Gastroesophageal sphincter (tissue), 4 donors: ENCODE measurements at regions not wholly inside any gene's neighbourhood (a gene's known extent, or its start where the extent isn't known, plus 50 kb on each side); places are given as distances from the start of the nearest gene placed in this dataset.

Experiments
- ATAC-seq: fragments of 150-250 bp; one replicate; pipeline ENCODE4 v1.9.1; 2016; ENCODE audit warnings: mild to moderate bottlenecking, moderate library complexity
- H3K27ac ChIP-seq, 4 donors: fragments of 200-600 bp; sonication (generic) in 3 of 4; 1 replicate in 3 of 4; 2 replicates in 1 of 4; pipeline ENCODE4 v1.5.1; 2016 to 2019
- H3K27me3 ChIP-seq: fragments of 200-600 bp; sonication (generic); one replicate; pipeline ENCODE4 v1.5.1; 2019
- H3K36me3 ChIP-seq, 2 donors: fragments of 200-600 bp; sonication (generic); one replicate each; pipeline ENCODE4 v1.5.1; 2019; ENCODE audit warnings: control low read depth in 1 of 2
- H3K4me1 ChIP-seq, 3 donors: fragments of 200-600 bp; sonication (generic); 1 replicate in 2 of 3; 2 replicates in 1 of 3; pipeline ENCODE4 v1.5.1; 2016 to 2019; ENCODE audit warnings: control low read depth in 2 of 3
- H3K4me3 ChIP-seq, 2 donors: fragments of 200-600 bp; sonication (generic); one replicate each; pipeline ENCODE4 v1.5.1; 2019; ENCODE audit warnings: mild to moderate bottlenecking in 1 of 2, moderate library complexity in 1 of 2
- H3K9me3 ChIP-seq, 3 donors: fragments of 200-600 bp; sonication (generic); one replicate each; pipeline ENCODE4 v1.5.1; 2017 to 2019; ENCODE audit warnings: control low read depth in 2 of 3
- CTCF ChIP-seq, 4 experiments: fragments of 200-600 bp in 2 of 4; fragments of 450-650 bp in 2 of 4; sonication (generic) in 1 of 4; IDR thresholded peaks; one replicate each; pipeline ENCODE4 v1.5.1; 2017 to 2019; ENCODE audit warnings: antibody characterized with exemption in 4 of 4, mild to moderate bottlenecking in 2 of 4, moderate library complexity in 2 of 4
- EP300 ChIP-seq: sonication (generic); formaldehyde crosslinking; IDR thresholded peaks from one replicate; pipeline ENCODE4 v1.6.1; 2017; ENCODE audit warnings: antibody characterized with exemption, mild to moderate bottlenecking
- POLR2A ChIP-seq, 2 donors: fragments of 450-650 bp; IDR thresholded peaks; one replicate each; pipeline ENCODE4 v1.6.1; 2017; ENCODE audit warnings: antibody characterized with exemption in 2 of 2, mild to moderate bottlenecking in 2 of 2, moderate library complexity in 1 of 2
- POLR2AphosphoS5 ChIP-seq: sonication (generic); formaldehyde crosslinking; IDR thresholded peaks from one replicate; pipeline ENCODE4 v1.6.1; 2017; ENCODE audit warnings: antibody characterized with exemption
- WGBS, 2 donors: methylation state at CpG; one replicate each; pipeline ENCODE4 v1.1.5; 2018; ENCODE audit warnings: low coverage in 1 of 2; 5-methylcytosine and 5-hydroxymethylcytosine counted together

GRCh38 chr7:35985126-35985754 lies 167.8 kb upstream of the EEPD1 start:
- peak; percentile 88 for ATAC-seq
- peak; percentile 75 to 94 (median 93) for TF ChIP-seq CTCF (IDR thresholded peaks at IDR 0.05)
- no peak for TF ChIP-seq POLR2A (IDR thresholded peaks at IDR 0.05)

GRCh38 chr7:35987016-35987415 lies 166.0 kb upstream of the EEPD1 start:
- ATAC-seq, result no peak
- H3K9me3 ChIP-seq, result no peaks in the 10 kb centered on the region
- TF ChIP-seq EP300, result no peak
- TF ChIP-seq POLR2A (IDR thresholded peaks at IDR 0.05), result no peak
- TF ChIP-seq POLR2AphosphoS5, result no peak
- TF ChIP-seq CTCF (IDR thresholded peaks at IDR 0.05), result no peak
- no peak overlapping the region for H3K4me3 ChIP-seq
- H3K4me1 ChIP-seq, result peaks cover 0 to 29% (median 11%) of the 10 kb centered on the region in 3 donors
- H3K27me3 ChIP-seq, result no peaks in the 10 kb centered on the region
- no peak overlapping the region for H3K27ac ChIP-seq
- 93% methylated on average over 3 of the region's 6 CpGs; no CpG with 5 or more reads in 1 of the 2 donors for WGBS, 2 donors
- no peaks in the 10 kb centered on the region for H3K36me3 ChIP-seq

More at GRCh38 chr7:35985126-35985754, 167.8 kb upstream of the EEPD1 start:
- no peaks in the 10 kb centered on the region for H3K36me3 ChIP-seq
- no peaks in the 10 kb centered on the region for H3K9me3 ChIP-seq
- peaks cover 0 to 29% (median 11%) of the 10 kb centered on the region in 3 donors for H3K4me1 ChIP-seq
- H3K27ac ChIP-seq, result no peak overlapping the region
- no peak overlapping the region for H3K4me3 ChIP-seq
- WGBS, 2 donors, result 22 to 24% methylated on average over 4 to 6 of the region's 7 CpGs
- no peaks in the 10 kb centered on the region for H3K27me3 ChIP-seq

GRCh38 chr7:35988105-35988504 lies 164.9 kb upstream of the EEPD1 start:
- Histone ChIP-seq H3K27me3 (no peaks in the 10 kb centered on the region), H3K4me3 (no peak overlapping the region), H3K4me1 (peaks cover 0 to 29% (median 11%) of the 10 kb centered on the region in 3 donors), H3K36me3 (no peaks in the 10 kb centered on the region), H3K9me3 (no peaks in the 10 kb centered on the region), H3K27ac (peak overlapping the region in 3 of 4 donors; percentile 64 to 74 (median 70))
- WGBS, 2 donors, result no CpG with 5 or more reads among the region's 5 CpGs
- ATAC-seq, result no peak
- TF ChIP-seq POLR2AphosphoS5 (no peak), POLR2A (IDR thresholded peaks at IDR 0.05) (no peak), EP300 (no peak), CTCF (IDR thresholded peaks at IDR 0.05) (no peak)

- TF ChIP-seq EP300 (no peak), POLR2AphosphoS5 (peak; percentile 59)
- H3K4me1 ChIP-seq, result peaks cover 0 to 29% (median 11%) of the 10 kb centered on the region in 3 donors
- 40 to 42% methylated on average over 4 to 6 of the region's 6 CpGs for WGBS, 2 donors
- ATAC-seq, result peak; percentile 44
- H3K9me3 ChIP-seq, result no peaks in the 10 kb centered on the region
- no peaks in the 10 kb centered on the region for H3K36me3 ChIP-seq
- H3K27ac ChIP-seq, result peak overlapping the region in 3 of 4 donors; percentile 64 to 74 (median 70)
- H3K27me3 ChIP-seq, result no peaks in the 10 kb centered on the region
- no peak overlapping the region for H3K4me3 ChIP-seq
Observed at GRCh38 chr7:35988818-35989217, 164.2 kb upstream of the EEPD1 start.

- H3K4me3 ChIP-seq, result no peak overlapping the region
- H3K9me3 ChIP-seq, result no peaks in the 10 kb centered on the region
- 85 to 100% methylated on average over 3 to 6 of the region's 6 CpGs for WGBS, 2 donors
- H3K27me3 ChIP-seq, result no peaks in the 10 kb centered on the region
- TF ChIP-seq POLR2A (IDR thresholded peaks at IDR 0.05) (no peak), CTCF (IDR thresholded peaks at IDR 0.05) (no peak), POLR2AphosphoS5 (no peak), EP300 (no peak)
- no peak for ATAC-seq
- no peak overlapping the region for H3K27ac ChIP-seq
- H3K4me1 ChIP-seq, result peaks cover 0 to 22% (median 11%) of the 10 kb centered on the region in 3 donors
- no peaks in the 10 kb centered on the region for H3K36me3 ChIP-seq
Observed at GRCh38 chr7:35991511-35992232, 161.4 kb upstream of the EEPD1 start.
